Breast epithelium (tissue), 4 donors: ENCODE measurements at regions not wholly inside any gene's neighbourhood (a gene's known extent, or its start where the extent isn't known, plus 50 kb on each side); places are given as distances from the start of the nearest gene placed in this dataset.

ENCODE experiments used
- DNase-seq, 2 donors: peaks; one replicate each; pipeline ENCODE4 v3.0.0-alpha.2; 2019; ENCODE audit warnings: low spot score in 2 of 2
- H3K27ac ChIP-seq, 2 donors: fragments of 200-600 bp; sonication (generic) in 1 of 2; one replicate each; pipeline ENCODE4 v1.5.1; 2016 to 2019; ENCODE audit warnings: mild to moderate bottlenecking in 1 of 2
- H3K27me3 ChIP-seq, 2 donors: fragments of 200-600 bp; sonication (generic) in 1 of 2; one replicate each; pipeline versions ENCODE4 v1.5.1 to v1.6.0; 2017 to 2019; ENCODE audit warnings: control low read depth in 1 of 2, mild to moderate bottlenecking in 1 of 2
- H3K36me3 ChIP-seq: fragments of 200-600 bp; one replicate; pipeline ENCODE4 v1.5.1; 2019
- H3K4me1 ChIP-seq, 2 donors: fragments of 200-600 bp; sonication (generic); one replicate each; pipeline ENCODE4 v1.5.1; 2016 to 2019; ENCODE audit warnings: control low read depth in 1 of 2
- H3K4me3 ChIP-seq, 3 donors: fragments of 200-600 bp; sonication (generic); 1 replicate in 2 of 3; 2 replicates in 1 of 3; pipeline ENCODE4 v1.5.1; 2016 to 2019; ENCODE audit warnings: mild to moderate bottlenecking in 3 of 3, moderate library complexity in 2 of 3
- H3K9me3 ChIP-seq, 2 donors: fragments of 200-600 bp; sonication (generic) in 1 of 2; one replicate each; pipeline ENCODE4 v1.5.1; 2016 to 2019; ENCODE audit warnings: control low read depth in 1 of 2
- CTCF ChIP-seq, 3 donors: fragments of 450-650 bp; IDR thresholded peaks; one replicate each; pipeline ENCODE4 v1.5.1; 2016 to 2017; ENCODE audit warnings: antibody characterized with exemption in 3 of 3, mild to moderate bottlenecking in 3 of 3, moderate library complexity in 3 of 3
- POLR2A ChIP-seq: fragments of 450-650 bp; IDR thresholded peaks from one replicate; pipeline ENCODE4 v1.6.1; 2016; ENCODE audit warnings: antibody characterized with exemption, mild to moderate bottlenecking, moderate library complexity
- POLR2AphosphoS5 ChIP-seq, 3 donors: sonication (generic); formaldehyde crosslinking; IDR thresholded peaks; one replicate each; pipeline ENCODE4 v1.6.1; 2017; ENCODE audit warnings: antibody characterized with exemption in 3 of 3
- intact Hi-C: fragments of 100-400 bp; cut with DNase I; formaldehyde crosslinking; loops from one replicate; pipeline ENCODE4 v1.15.1; 2023; ENCODE audit warnings: low total_unique reads

GRCh38 chr12:31845613-31846322 lies 113.4 kb upstream of the RESF1 start:
- intact Hi-C loops = no loop called here
- Histone ChIP-seq H3K27me3 (no peaks in the 10 kb centered on the region), H3K36me3 (no peaks in the 10 kb centered on the region), H3K27ac (no peak overlapping the region), H3K9me3 (peaks cover 0 to 31% of the 10 kb centered on the region in 2 donors), H3K4me1 (no peaks in the 10 kb centered on the region), H3K4me3 (no peak overlapping the region)
- TF ChIP-seq CTCF (IDR thresholded peaks at IDR 0.05) (no peak), POLR2A (no peak), POLR2AphosphoS5 (IDR thresholded peaks at IDR 0.05) (no peak)
- no peak for DNase-seq

DNA sequence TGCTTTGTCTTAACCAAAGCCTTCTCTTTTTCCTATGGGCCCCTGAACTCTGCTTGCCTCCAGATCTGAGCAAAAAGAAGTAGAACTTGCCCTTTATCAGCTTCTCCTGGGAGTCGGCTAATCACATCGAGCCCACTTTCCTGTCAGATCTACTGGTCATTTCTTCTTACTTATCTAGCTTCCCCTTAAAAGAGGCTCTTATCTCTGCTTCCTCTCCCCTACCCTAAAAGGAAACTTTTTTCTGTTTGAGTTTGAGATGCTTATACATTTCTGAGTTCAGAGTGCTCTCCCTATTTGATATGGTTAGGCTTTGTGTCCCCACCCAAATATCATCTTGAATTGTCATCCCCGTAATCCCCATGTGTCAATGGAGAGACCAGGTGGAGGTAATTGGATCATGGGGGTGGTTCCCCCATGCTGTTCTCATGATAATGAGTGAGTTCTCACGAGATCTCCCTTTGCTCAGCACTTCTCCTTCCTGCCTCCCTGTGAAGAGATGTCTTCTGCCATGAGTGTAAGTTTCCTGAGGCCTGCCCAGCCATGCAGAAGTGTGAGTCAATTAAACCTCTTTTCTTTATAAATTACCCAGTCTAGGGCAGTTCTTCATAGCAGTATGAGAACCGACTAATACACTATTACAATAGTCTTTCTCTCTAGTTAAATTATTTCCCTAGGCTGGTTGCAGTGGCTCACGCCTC lies 114.7 kb upstream of the AMN1 start:
- intact Hi-C loops = no loop called here

GRCh38 chr12:31837913-31838312 lies 109.1 kb upstream of the AMN1 start:
- Histone ChIP-seq H3K36me3 (no peaks in the 10 kb centered on the region), H3K27me3 (no peaks in the 10 kb centered on the region), H3K4me1 (no peaks in the 10 kb centered on the region), H3K27ac (no peak overlapping the region), H3K4me3 (no peak overlapping the region), H3K9me3 (peaks cover 3 to 8% of the 10 kb centered on the region in 2 donors)
- intact Hi-C loops = no loop called here
- DNase-seq = no peak
- TF ChIP-seq POLR2AphosphoS5 (IDR thresholded peaks at IDR 0.05) (no peak), POLR2A (no peak), CTCF (IDR thresholded peaks at IDR 0.05) (no peak)

More for the DNA sequence above, 114.7 kb upstream of the AMN1 start:
- Histone ChIP-seq H3K4me3 (no peak overlapping the region), H3K27me3 (no peaks in the 10 kb centered on the region), H3K4me1 (no peaks in the 10 kb centered on the region), H3K36me3 (no peaks in the 10 kb centered on the region), H3K27ac (no peak overlapping the region), H3K9me3 (peaks cover 0 to 9% of the 10 kb centered on the region in 2 donors)
- DNase-seq = no peak
- TF ChIP-seq CTCF (IDR thresholded peaks at IDR 0.05) (no peak), POLR2A (no peak), POLR2AphosphoS5 (IDR thresholded peaks at IDR 0.05) (no peak)

- TF ChIP-seq CTCF (IDR thresholded peaks at IDR 0.05) (no peak), POLR2AphosphoS5 (IDR thresholded peaks at IDR 0.05) (no peak), POLR2A (no peak)
- Histone ChIP-seq H3K27me3 (no peaks in the 10 kb centered on the region), H3K9me3 (peaks cover 11 to 12% of the 10 kb centered on the region in 2 donors), H3K27ac (no peak overlapping the region), H3K4me1 (no peaks in the 10 kb centered on the region), H3K36me3 (no peaks in the 10 kb centered on the region), H3K4me3 (no peak overlapping the region)
- no peak for DNase-seq
- intact Hi-C loops = no loop called here
Measured at GRCh38 chr12:31835276-31835882, 106.6 kb upstream of the AMN1 start.

DNA sequence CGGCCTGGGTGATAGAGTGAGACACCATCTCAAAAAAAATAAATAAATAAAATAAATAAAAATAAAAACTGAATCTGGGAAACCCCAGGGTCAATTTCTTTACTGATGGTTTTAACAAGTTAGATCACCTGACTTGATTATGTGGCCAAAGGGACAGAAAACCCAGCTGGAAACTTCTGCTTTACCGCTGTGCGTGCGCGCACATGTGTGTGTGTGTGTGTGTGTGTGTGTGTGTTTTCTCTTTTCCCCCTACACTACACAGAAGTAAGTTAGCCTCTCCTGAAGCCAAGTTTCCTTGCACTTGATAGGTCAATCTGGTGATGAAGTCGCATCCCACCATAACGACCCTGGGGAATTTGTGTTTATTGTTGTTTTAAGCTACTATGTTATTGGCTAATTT lies 105.3 kb upstream of the AMN1 start:
- H3K27ac ChIP-seq = no peak overlapping the region
- H3K4me1 ChIP-seq = no peaks in the 10 kb centered on the region
- H3K27me3 ChIP-seq = no peaks in the 10 kb centered on the region
- intact Hi-C loops = no loop called here
- no peak overlapping the region for H3K4me3 ChIP-seq
- H3K36me3 ChIP-seq = no peaks in the 10 kb centered on the region
- DNase-seq = no peak
- no peak for TF ChIP-seq POLR2AphosphoS5 (IDR thresholded peaks at IDR 0.05)
- TF ChIP-seq POLR2A = no peak
- TF ChIP-seq CTCF (IDR thresholded peaks at IDR 0.05) = no peak
- peaks cover 11 to 12% of the 10 kb centered on the region in 2 donors for H3K9me3 ChIP-seq
